Ascending aorta (tissue), 2 donors: ENCODE measurements at regions not wholly inside any gene's neighbourhood (a gene's known extent, or its start where the extent isn't known, plus 50 kb on each side); places are given as distances from the start of the nearest gene placed in this dataset.
"Not testable (repeated sequence)": the region's sequence is repeated elsewhere in the genome, so short reads cannot be mapped to it uniquely, and the experiment has no call there.

ENCODE experiments used
- DNase-seq, 2 donors: peaks; one replicate each; pipeline ENCODE4 v3.0.0-alpha.2; 2019; ENCODE audit warnings: low spot score in 2 of 2
- H3K27ac ChIP-seq, 2 donors: fragments of 200-600 bp; sonication (generic); one replicate each; pipeline ENCODE4 v1.5.1; 2016 to 2017; ENCODE audit warnings: mild to moderate bottlenecking in 1 of 2
- H3K27me3 ChIP-seq: fragments of 200-600 bp; sonication (generic); one replicate; pipeline ENCODE4 v1.5.1; 2017
- H3K36me3 ChIP-seq, 2 donors: fragments of 200-600 bp; sonication (generic); one replicate each; pipeline ENCODE4 v1.5.1; 2016
- H3K4me1 ChIP-seq, 2 donors: fragments of 200-600 bp; sonication (generic); one replicate each; pipeline ENCODE4 v1.5.1; 2016 to 2017; ENCODE audit warnings: mild to moderate bottlenecking in 1 of 2
- H3K4me3 ChIP-seq, 2 donors: fragments of 200-600 bp; sonication (generic); one replicate each; pipeline ENCODE4 v1.5.1; 2016 to 2017; ENCODE audit warnings: mild to moderate bottlenecking in 1 of 2
- H3K9me3 ChIP-seq, 2 donors: fragments of 200-600 bp; sonication (generic); one replicate each; pipeline ENCODE4 v1.5.1; 2016
- CTCF ChIP-seq, 3 experiments: fragments of 200-600 bp in 2 of 3; fragments of 450-650 bp in 1 of 3; sonication (generic) in 2 of 3; IDR thresholded peaks; one replicate each; pipeline ENCODE4 v1.5.1; 2016 to 2019; ENCODE audit warnings: antibody characterized with exemption in 3 of 3, mild to moderate bottlenecking in 1 of 3, moderate library complexity in 1 of 3
- intact Hi-C: fragments of 100-400 bp; cut with DNase I; formaldehyde crosslinking; loops from one replicate; pipeline ENCODE4 v1.15.1; 2023

DNA sequence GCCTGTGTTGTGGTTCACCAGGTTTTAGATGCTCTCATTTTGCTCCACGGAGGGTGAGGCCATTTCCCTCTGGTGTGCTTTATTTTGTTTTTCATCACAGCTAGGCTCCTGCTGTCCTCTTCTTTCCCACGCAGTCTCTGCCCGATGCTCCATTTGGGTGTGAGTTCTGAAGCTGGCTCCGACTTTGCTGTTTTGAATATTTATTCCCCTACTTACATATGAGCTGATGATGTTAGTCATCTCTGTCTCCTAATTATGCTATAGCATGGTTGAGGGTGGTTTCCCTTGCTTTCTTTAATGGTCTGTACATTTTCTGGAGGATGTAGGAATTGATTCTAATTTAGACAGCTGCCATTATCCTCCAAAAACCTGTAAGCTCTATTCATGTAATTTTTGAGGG lies 168.1 kb upstream of the MYRIP start:
- no peaks in the 10 kb centered on the region for H3K27me3 ChIP-seq
- H3K27ac ChIP-seq, result no peak overlapping the region
- H3K4me1 ChIP-seq, result no peaks in the 10 kb centered on the region
- no peak for DNase-seq
- no peaks in the 10 kb centered on the region for H3K9me3 ChIP-seq
- H3K36me3 ChIP-seq, result no peaks in the 10 kb centered on the region
- intact Hi-C loops, result no loop called here
- TF ChIP-seq CTCF (IDR thresholded peaks at IDR 0.05), result no peak
- H3K4me3 ChIP-seq, result no peak overlapping the region

GRCh38 chr3:39644176-39644575 lies 165.2 kb upstream of the MYRIP start:
- H3K9me3 ChIP-seq, result no peaks in the 10 kb centered on the region
- intact Hi-C loops, result no loop called here
- TF ChIP-seq CTCF (IDR thresholded peaks at IDR 0.05), result no peak
- H3K4me1 ChIP-seq, result no peaks in the 10 kb centered on the region
- no peaks in the 10 kb centered on the region for H3K27me3 ChIP-seq
- no peak for DNase-seq
- H3K4me3 ChIP-seq, result no peak overlapping the region
- no peaks in the 10 kb centered on the region for H3K36me3 ChIP-seq
- H3K27ac ChIP-seq, result no peak overlapping the region

DNA sequence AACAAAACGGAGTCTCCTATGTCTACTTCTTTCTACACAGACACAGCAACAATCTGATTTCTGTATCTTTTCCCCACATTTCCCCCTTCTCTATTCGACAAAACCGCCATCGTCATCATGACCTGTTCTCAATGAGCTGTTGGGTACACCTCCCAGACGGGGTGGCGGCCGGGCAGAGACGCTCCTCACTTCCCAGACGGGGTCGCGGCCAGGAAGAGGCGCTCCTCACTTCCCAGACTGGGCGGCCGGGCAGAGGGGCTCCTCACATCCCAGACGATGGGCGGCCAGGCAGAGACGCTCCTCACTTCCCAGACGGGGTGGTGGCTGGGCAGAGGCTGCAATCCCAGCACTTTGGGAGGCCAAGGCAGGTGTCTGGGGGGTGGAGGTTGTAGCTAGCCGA lies 158.2 kb upstream of the MYRIP start:
- H3K27me3 ChIP-seq, H3K27ac ChIP-seq, DNase-seq, H3K9me3 ChIP-seq, H3K36me3 ChIP-seq, H3K4me3 ChIP-seq, intact Hi-C loops, H3K4me1 ChIP-seq: not testable (repeated sequence)

- DNase-seq, result no peak
- no peaks in the 10 kb centered on the region for H3K9me3 ChIP-seq
- intact Hi-C loops, result no loop called here
- no peak for TF ChIP-seq CTCF (IDR thresholded peaks at IDR 0.05)
- no peaks in the 10 kb centered on the region for H3K36me3 ChIP-seq
- H3K4me1 ChIP-seq, result no peaks in the 10 kb centered on the region
- no peak overlapping the region for H3K27ac ChIP-seq
- H3K27me3 ChIP-seq, result no peaks in the 10 kb centered on the region
- H3K4me3 ChIP-seq, result no peak overlapping the region
Observed at GRCh38 chr3:39651993-39652739, 157.2 kb upstream of the MYRIP start.

- H3K27me3 ChIP-seq, H3K36me3 ChIP-seq, H3K27ac ChIP-seq, H3K4me1 ChIP-seq, DNase-seq, H3K9me3 ChIP-seq, intact Hi-C loops, H3K4me3 ChIP-seq: not testable (repeated sequence)
Observed at GRCh38 chr3:39655718-39656117, 153.7 kb upstream of the MYRIP start.

DNA sequence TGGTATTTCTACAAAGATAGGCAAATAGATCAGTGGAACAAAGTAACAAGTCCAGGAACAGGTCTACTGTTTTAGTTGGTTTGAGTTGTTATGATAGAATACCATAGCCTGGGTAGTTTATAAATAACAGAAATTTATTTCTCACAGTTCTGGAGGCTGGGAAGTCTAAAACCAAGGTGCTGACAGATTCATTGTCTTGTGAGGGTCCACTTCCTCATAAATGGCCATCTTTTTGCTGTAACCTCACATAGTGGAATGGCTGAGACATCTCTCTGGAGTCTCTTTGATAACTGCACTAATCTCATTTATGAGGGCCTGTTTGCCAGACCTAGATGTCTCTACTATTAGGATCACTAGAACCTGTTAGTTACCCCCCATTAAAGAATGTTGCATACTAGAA lies 152.3 kb upstream of the MYRIP start:
- Histone ChIP-seq H3K4me3 (no peak overlapping the region), H3K27me3 (no peaks in the 10 kb centered on the region), H3K4me1 (no peaks in the 10 kb centered on the region), H3K27ac (no peak overlapping the region), H3K9me3 (no peaks in the 10 kb centered on the region), H3K36me3 (no peaks in the 10 kb centered on the region)
- no peak for TF ChIP-seq CTCF (IDR thresholded peaks at IDR 0.05)
- intact Hi-C loops, result no loop called here
- no peak for DNase-seq

GRCh38 chr3:39657775-39658174 lies 151.6 kb upstream of the MYRIP start:
- H3K4me1 ChIP-seq, result no peaks in the 10 kb centered on the region
- DNase-seq, result no peak
- no peaks in the 10 kb centered on the region for H3K36me3 ChIP-seq
- H3K27me3 ChIP-seq, result no peaks in the 10 kb centered on the region
- H3K27ac ChIP-seq, result no peak overlapping the region
- no peak for TF ChIP-seq CTCF (IDR thresholded peaks at IDR 0.05)
- intact Hi-C loops, result no loop called here
- no peaks in the 10 kb centered on the region for H3K9me3 ChIP-seq
- no peak overlapping the region for H3K4me3 ChIP-seq
